Uterus (tissue), 3 donors: ENCODE measurements at regions not wholly inside any gene's neighbourhood (a gene's known extent, or its start where the extent isn't known, plus 50 kb on each side); places are given as distances from the start of the nearest gene placed in this dataset.

Experiments used
- DNase-seq, 2 donors: peaks; one replicate each; pipeline ENCODE4 v3.0.0-alpha.2; 2019 to 2020
- H3K27ac ChIP-seq, 2 donors: fragments of 200-600 bp; sonication (generic); 1 replicate in 1 of 2; 2 replicates in 1 of 2; pipeline ENCODE4 v1.5.1; 2016 to 2018
- H3K27me3 ChIP-seq, 2 donors: fragments of 200-600 bp; sonication (generic); one replicate each; pipeline ENCODE4 v1.5.1; 2018 to 2019; ENCODE audit warnings: control low read depth in 1 of 2
- H3K36me3 ChIP-seq, 2 donors: fragments of 200-600 bp; sonication (generic); one replicate each; pipeline ENCODE4 v1.5.1; 2019; ENCODE audit warnings: control low read depth in 1 of 2
- H3K4me1 ChIP-seq, 2 donors: fragments of 200-600 bp; sonication (generic); one replicate each; pipeline ENCODE4 v1.5.1; 2018 to 2019; ENCODE audit warnings: control low read depth in 1 of 2
- H3K4me3 ChIP-seq, 2 donors: fragments of 200-600 bp; sonication (generic); 1 replicate in 1 of 2; 2 replicates in 1 of 2; pipeline ENCODE4 v1.5.1; 2018 to 2019; ENCODE audit warnings: mild to moderate bottlenecking in 1 of 2
- H3K9me3 ChIP-seq, 2 donors: fragments of 200-600 bp; sonication (generic); one replicate each; pipeline ENCODE4 v1.5.1; 2019; ENCODE audit warnings: control low read depth in 1 of 2
- CTCF ChIP-seq, 4 experiments: fragments of 200-600 bp in 2 of 4; fragments of 450-650 bp in 2 of 4; sonication (generic) in 2 of 4; IDR thresholded peaks; one replicate each; pipeline ENCODE4 v1.5.1; 2016 to 2019; ENCODE audit warnings: antibody characterized with exemption in 4 of 4, mild to moderate bottlenecking in 2 of 4, moderate library complexity in 1 of 4
- POLR2A ChIP-seq, 2 donors: fragments of 450-650 bp; IDR thresholded peaks; one replicate each; pipeline ENCODE4 v1.6.1; 2016; ENCODE audit warnings: antibody characterized with exemption in 2 of 2, mild to moderate bottlenecking in 1 of 2, moderate library complexity in 1 of 2
- intact Hi-C: fragments of 100-400 bp; cut with DNase I; formaldehyde crosslinking; loops from one replicate; pipeline ENCODE4 v1.15.1; 2023; ENCODE audit warnings: low total_unique reads
- donor health status: DM: yes; HTN: yes; CAD: no.

GRCh38 chr4:107319386-107319785 is 283.3 kb upstream of the DKK2 start:
- H3K27ac ChIP-seq: no peak overlapping the region
- no peaks in the 10 kb centered on the region for H3K4me1 ChIP-seq
- TF ChIP-seq POLR2A (IDR thresholded peaks at IDR 0.05): no peak
- TF ChIP-seq CTCF (IDR thresholded peaks at IDR 0.05): no peak
- DNase-seq: no peak
- intact Hi-C loops: no loop called here
- no peaks in the 10 kb centered on the region for H3K27me3 ChIP-seq
- no peaks in the 10 kb centered on the region for H3K9me3 ChIP-seq
- H3K4me3 ChIP-seq: no peak overlapping the region
- H3K36me3 ChIP-seq: no peaks in the 10 kb centered on the region

- intact Hi-C loops: no loop called here
- no peak for TF ChIP-seq POLR2A (IDR thresholded peaks at IDR 0.05)
- TF ChIP-seq CTCF (IDR thresholded peaks at IDR 0.05): no peak
These were observed 282.0 kb upstream of the DKK2 start for GRCh38 chr4:107318078-107318477.

GRCh38 chr4:107317611-107318010 is 281.5 kb upstream of the DKK2 start:
- intact Hi-C loops: no loop called here
- Histone ChIP-seq H3K36me3 (no peaks in the 10 kb centered on the region), H3K4me3 (no peak overlapping the region), H3K9me3 (no peaks in the 10 kb centered on the region), H3K27me3 (no peaks in the 10 kb centered on the region), H3K27ac (no peak overlapping the region), H3K4me1 (no peaks in the 10 kb centered on the region)
- DNase-seq: no peak
- TF ChIP-seq CTCF (IDR thresholded peaks at IDR 0.05) (no peak), POLR2A (IDR thresholded peaks at IDR 0.05) (no peak)

More at GRCh38 chr4:107318078-107318477, 282.0 kb upstream of the DKK2 start:
- no peaks in the 10 kb centered on the region for H3K36me3 ChIP-seq
- no peaks in the 10 kb centered on the region for H3K27me3 ChIP-seq
- H3K9me3 ChIP-seq: no peaks in the 10 kb centered on the region
- no peak for DNase-seq
- no peaks in the 10 kb centered on the region for H3K4me1 ChIP-seq
- no peak overlapping the region for H3K4me3 ChIP-seq
- no peak overlapping the region for H3K27ac ChIP-seq

- Histone ChIP-seq H3K9me3 (no peaks in the 10 kb centered on the region), H3K27ac (no peak overlapping the region), H3K36me3 (no peaks in the 10 kb centered on the region), H3K27me3 (no peaks in the 10 kb centered on the region), H3K4me1 (no peaks in the 10 kb centered on the region), H3K4me3 (no peak overlapping the region)
- TF ChIP-seq POLR2A (IDR thresholded peaks at IDR 0.05) (no peak), CTCF (IDR thresholded peaks at IDR 0.05) (no peak)
- intact Hi-C loops: no loop called here
- DNase-seq: no peak
These were observed 279.5 kb upstream of the DKK2 start for GRCh38 chr4:107315584-107315983.

GRCh38 chr4:107314156-107314555 is 278.0 kb upstream of the DKK2 start:
- DNase-seq: no peak
- H3K9me3 ChIP-seq: no peaks in the 10 kb centered on the region
- no peaks in the 10 kb centered on the region for H3K4me1 ChIP-seq
- H3K27ac ChIP-seq: no peak overlapping the region
- no peaks in the 10 kb centered on the region for H3K36me3 ChIP-seq
- intact Hi-C loops: no loop called here
- H3K4me3 ChIP-seq: no peak overlapping the region
- H3K27me3 ChIP-seq: no peaks in the 10 kb centered on the region
- TF ChIP-seq POLR2A (IDR thresholded peaks at IDR 0.05) (no peak), CTCF (IDR thresholded peaks at IDR 0.05) (no peak)
